Type B pancreatic cell (in vitro differentiated cells): ENCODE measurements at regions not wholly inside any gene's neighbourhood (a gene's known extent, or its start where the extent isn't known, plus 50 kb on each side); places are given as distances from the start of the nearest gene placed in this dataset.

Source experiments
- DNase-seq: peaks from one replicate; pipeline ENCODE4 v3.0.0; 2021; ENCODE audit warnings: mixed read lengths; ENCODE audit not compliant: unreplicated experiment; ENCODE audit errors: extremely low spot score
- H3K27ac Mint-ChIP-seq: 2 replicates; pipeline ENCODE4 v1.8.0; 2021; ENCODE audit warnings: mild to moderate bottlenecking, mixed read lengths
- H3K27me3 Mint-ChIP-seq: 2 replicates; pipeline ENCODE4 v1.8.0; 2021; ENCODE audit warnings: mixed read lengths
- H3K36me3 Mint-ChIP-seq: 2 replicates; pipeline ENCODE4 v1.8.0; 2021; ENCODE audit warnings: mixed read lengths
- H3K4me1 Mint-ChIP-seq: one replicate; pipeline ENCODE4 v1.8.0; 2021; ENCODE audit warnings: mixed read lengths; ENCODE audit not compliant: unreplicated experiment
- H3K4me3 Mint-ChIP-seq: 2 replicates; pipeline ENCODE4 v1.8.0; 2021; ENCODE audit warnings: mild to moderate bottlenecking, mixed read lengths
- H3K9me3 Mint-ChIP-seq: 2 replicates; pipeline ENCODE4 v1.8.0; 2021; ENCODE audit warnings: mixed read lengths
- CTCF ChIP-seq: fragments of 200-600 bp; sonication (generic); conservative IDR thresholded peaks from 2 replicates; pipeline ENCODE4 v1.5.0; 2021; ENCODE audit warnings: antibody characterized with exemption, mild to moderate bottlenecking

GRCh38 chr4:173913496-173913895 is 370.0 kb downstream of the FBXO8 start:
- H3K9me3 Mint-ChIP-seq = no peaks in the 10 kb centered on the region
- DNase-seq = no peak
- no peak overlapping the region for H3K27ac Mint-ChIP-seq
- peaks cover 8% of the 10 kb centered on the region for H3K4me1 Mint-ChIP-seq
- no peak overlapping the region for H3K4me3 Mint-ChIP-seq
- H3K27me3 Mint-ChIP-seq = peaks cover 3% of the 10 kb centered on the region
- H3K36me3 Mint-ChIP-seq = no peaks in the 10 kb centered on the region
- no peak for TF ChIP-seq CTCF

- no peak for TF ChIP-seq CTCF
- Mint-ChIP-seq H3K9me3 (no peaks in the 10 kb centered on the region), H3K4me3 (no peak overlapping the region), H3K36me3 (no peaks in the 10 kb centered on the region), H3K4me1 (peaks cover 5% of the 10 kb centered on the region), H3K27ac (no peak overlapping the region), H3K27me3 (peaks cover 3% of the 10 kb centered on the region)
- DNase-seq = no peak
These were observed 371.1 kb downstream of the FBXO8 start for GRCh38 chr4:173912384-173912783.

- H3K4me3 Mint-ChIP-seq = no peak overlapping the region
These were observed 372.6 kb downstream of the FBXO8 start for GRCh38 chr4:173910891-173911290.

GRCh38 chr4:173909294-173909693 is 374.2 kb downstream of the FBXO8 start:
- peaks cover 3% of the 10 kb centered on the region for H3K27me3 Mint-ChIP-seq
- H3K4me3 Mint-ChIP-seq = no peak overlapping the region
- H3K4me1 Mint-ChIP-seq = peaks cover 4% of the 10 kb centered on the region
- TF ChIP-seq CTCF = no peak
- no peaks in the 10 kb centered on the region for H3K36me3 Mint-ChIP-seq
- no peak for DNase-seq
- H3K9me3 Mint-ChIP-seq = no peaks in the 10 kb centered on the region
- no peak overlapping the region for H3K27ac Mint-ChIP-seq

More at GRCh38 chr4:173910891-173911290, 372.6 kb downstream of the FBXO8 start:
- Mint-ChIP-seq H3K36me3 (no peaks in the 10 kb centered on the region), H3K9me3 (no peaks in the 10 kb centered on the region), H3K4me1 (peaks cover 4% of the 10 kb centered on the region), H3K27me3 (peaks cover 3% of the 10 kb centered on the region), H3K27ac (no peak overlapping the region)
- no peak for DNase-seq
- TF ChIP-seq CTCF = no peak

GRCh38 chr4:173899813-173900212 is 369.8 kb upstream of the HAND2 start:
- Mint-ChIP-seq H3K4me1 (peaks cover 6% of the 10 kb centered on the region), H3K27ac (no peak overlapping the region), H3K4me3 (no peak overlapping the region), H3K9me3 (no peaks in the 10 kb centered on the region), H3K27me3 (no peaks in the 10 kb centered on the region), H3K36me3 (no peaks in the 10 kb centered on the region)
- no peak for DNase-seq
- TF ChIP-seq CTCF = no peak

GRCh38 chr4:173891072-173891471 is 361.0 kb upstream of the HAND2 start:
- no peak for DNase-seq
- Mint-ChIP-seq H3K9me3 (peaks cover 20% of the 10 kb centered on the region), H3K27me3 (no peaks in the 10 kb centered on the region), H3K27ac (no peak overlapping the region), H3K4me3 (no peak overlapping the region), H3K4me1 (peaks cover 6% of the 10 kb centered on the region), H3K36me3 (no peaks in the 10 kb centered on the region)
- no peak for TF ChIP-seq CTCF
